Activated CD4-positive, CD25-positive, alpha-beta regulatory T cell (primary cell): ENCODE measurements at regions not wholly inside any gene's neighbourhood (a gene's known extent, or its start where the extent isn't known, plus 50 kb on each side); places are given as distances from the start of the nearest gene placed in this dataset.

Experiments used
- DNase-seq, 4 experiments: peaks; one replicate each; lab custom pipeline; 2025; lab: John Stamatoyannopoulos, UW

GRCh38 chr14:100399052-100399849 is 76.1 kb downstream of the SLC25A47 start:
- no peak for DNase-seq

GRCh38 chr14:100400115-100400514 is 77.0 kb downstream of the SLC25A47 start:
- no peak for DNase-seq

- no peak for DNase-seq
Observed at GRCh38 chr14:100401031-100401692, 78.0 kb downstream of the SLC25A47 start.

- DNase-seq = no peak
Observed at GRCh38 chr14:100401792-100402191, 78.7 kb downstream of the SLC25A47 start.

GRCh38 chr14:100402631-100403030 is 79.5 kb downstream of the SLC25A47 start:
- no peak for DNase-seq

GRCh38 chr14:100403105-100403504 is 80.0 kb downstream of the SLC25A47 start:
- DNase-seq = no peak

- DNase-seq = no peak
Observed at GRCh38 chr14:100403802-100404365, 80.7 kb downstream of the SLC25A47 start.

- no peak for DNase-seq
Observed at GRCh38 chr14:100404419-100404818, 81.3 kb downstream of the SLC25A47 start.

- no peak for DNase-seq
Observed at GRCh38 chr14:100405760-100406455, 82.8 kb downstream of the SLC25A47 start.

GRCh38 chr14:100406505-100407131 is 83.5 kb downstream of the SLC25A47 start:
- peak in 1 of 4 experiments; percentile 11 for DNase-seq

- no peak for DNase-seq
Observed at GRCh38 chr14:100407376-100408102, 84.4 kb downstream of the SLC25A47 start.

- no peak for DNase-seq
Observed at GRCh38 chr14:100408350-100409002, 85.3 kb downstream of the SLC25A47 start.

- DNase-seq = no peak
Observed at GRCh38 chr14:100409003-100409360, 85.8 kb downstream of the SLC25A47 start.

GRCh38 chr14:100409651-100410050 is 86.5 kb downstream of the SLC25A47 start:
- DNase-seq = no peak

- DNase-seq = no peak
Observed at GRCh38 chr14:100410056-100410565, 87.0 kb downstream of the SLC25A47 start.

- no peak for DNase-seq
Observed at GRCh38 chr14:100413699-100414098, 90.6 kb downstream of the SLC25A47 start.

GRCh38 chr14:100415226-100415625 is 92.1 kb downstream of the SLC25A47 start:
- DNase-seq = no peak

GRCh38 chr14:100416081-100416680 is 93.0 kb downstream of the SLC25A47 start:
- no peak for DNase-seq

- DNase-seq = no peak
Observed at GRCh38 chr14:100416921-100417860, 94.1 kb downstream of the SLC25A47 start.
